ENCODE measurements at regions not wholly inside any gene's neighbourhood (a gene's known extent, or its start where the extent isn't known, plus 50 kb on each side); places are given as distances from the start of the nearest gene placed in this dataset.

GRCh38 chr3:81859524-81859923 lies 98.1 kb upstream of the GBE1 start:
- Histone ChIP-seq H3K4me3 (ENCODE audit: low read depth, low read length) (no peak overlapping the region), H3K36me3 (ENCODE audit: control insufficient read depth, insufficient read depth, low read length) (no peaks in the 10 kb centered on the region), H3K27me3 (ENCODE audit: control insufficient read depth, insufficient read depth, low read length) (no peaks in the 10 kb centered on the region)
- DNase-seq (ENCODE audit: low read depth): no peak
- CTCF ChIA-PET: no interaction called here
- TF ChIP-seq CTCF (IDR thresholded peaks at IDR 0.05; ENCODE audit: insufficient read depth, low read depth, low read length): no peak
- POLR2A ChIA-PET: no interaction called here

GRCh38 chr3:81853431-81853830 lies 92.0 kb upstream of the GBE1 start:
- TF ChIP-seq CTCF (IDR thresholded peaks at IDR 0.05; ENCODE audit: insufficient read depth, low read depth, low read length): no peak
- no peak overlapping the region for H3K4me3 ChIP-seq (ENCODE audit: low read depth, low read length)
- no peak for DNase-seq (ENCODE audit: low read depth)
- no peaks in the 10 kb centered on the region for H3K36me3 ChIP-seq (ENCODE audit: control insufficient read depth, insufficient read depth, low read length)
- ChIA-PET CTCF (interaction anchor here (0.9 kb wide), 1 partner anchor 62 kb away, joined by 3 read pairs; no protein-coding TSS in a partner anchor), POLR2A (no interaction called here)
- H3K27me3 ChIP-seq (ENCODE audit: control insufficient read depth, insufficient read depth, low read length): no peaks in the 10 kb centered on the region

- TF ChIP-seq CTCF (IDR thresholded peaks at IDR 0.05; ENCODE audit: insufficient read depth, low read depth, low read length): no peak
- ChIA-PET POLR2A (no interaction called here), CTCF (no interaction called here)
- no peak for DNase-seq (ENCODE audit: low read depth)
- no peaks in the 10 kb centered on the region for H3K27me3 ChIP-seq (ENCODE audit: control insufficient read depth, insufficient read depth, low read length)
- no peaks in the 10 kb centered on the region for H3K36me3 ChIP-seq (ENCODE audit: control insufficient read depth, insufficient read depth, low read length)
- H3K4me3 ChIP-seq (ENCODE audit: low read depth, low read length): no peak overlapping the region
Measured at GRCh38 chr3:81851176-81851575, 89.7 kb upstream of the GBE1 start.

- Histone ChIP-seq H3K36me3 (ENCODE audit: control insufficient read depth, insufficient read depth, low read length) (no peaks in the 10 kb centered on the region), H3K27me3 (ENCODE audit: control insufficient read depth, insufficient read depth, low read length) (no peaks in the 10 kb centered on the region), H3K4me3 (ENCODE audit: low read depth, low read length) (no peak overlapping the region)
- ChIA-PET POLR2A (no interaction called here), CTCF (no interaction called here)
- no peak for DNase-seq (ENCODE audit: low read depth)
- TF ChIP-seq CTCF (IDR thresholded peaks at IDR 0.05; ENCODE audit: insufficient read depth, low read depth, low read length): no peak
Measured at GRCh38 chr3:81846988-81847387, 85.5 kb upstream of the GBE1 start.

- ChIA-PET POLR2A (no interaction called here), CTCF (no interaction called here)
- TF ChIP-seq CTCF (IDR thresholded peaks at IDR 0.05; ENCODE audit: insufficient read depth, low read depth, low read length): no peak
- Histone ChIP-seq H3K27me3 (ENCODE audit: control insufficient read depth, insufficient read depth, low read length) (no peaks in the 10 kb centered on the region), H3K36me3 (ENCODE audit: control insufficient read depth, insufficient read depth, low read length) (no peaks in the 10 kb centered on the region), H3K4me3 (ENCODE audit: low read depth, low read length) (no peak overlapping the region)
- no peak for DNase-seq (ENCODE audit: low read depth)
Measured at GRCh38 chr3:81841540-81841939, 80.1 kb upstream of the GBE1 start.
